ENCODE measurements at regions not wholly inside any gene's neighbourhood (a gene's known extent, or its start where the extent isn't known, plus 50 kb on each side); places are given as distances from the start of the nearest gene placed in this dataset.

- no peak for DNase-seq
Observed at GRCh38 chr4:136343340-136343739, 1189.0 kb downstream of the PCDH18 start.

GRCh38 chr4:136342666-136343065 lies 1189.6 kb downstream of the PCDH18 start:
- DNase-seq: no peak

GRCh38 chr4:136337216-136337615 lies 1195.1 kb downstream of the PCDH18 start:
- no peak for DNase-seq

- DNase-seq: no peak
Observed at GRCh38 chr4:136336479-136336878, 1195.8 kb downstream of the PCDH18 start.

GRCh38 chr4:136329042-136329662 lies 1203.1 kb downstream of the PCDH18 start:
- DNase-seq: no peak

GRCh38 chr4:136328131-136328530 lies 1204.2 kb downstream of the PCDH18 start:
- DNase-seq: no peak

- DNase-seq: no peak
Observed at GRCh38 chr4:136320465-136320813, 1211.9 kb downstream of the PCDH18 start.

GRCh38 chr4:136319789-136320464 lies 1212.4 kb downstream of the PCDH18 start:
- no peak for DNase-seq

- DNase-seq: no peak
Observed at GRCh38 chr4:136316961-136317360, 1215.3 kb downstream of the PCDH18 start.

GRCh38 chr4:136314686-136315085 lies 1217.6 kb downstream of the PCDH18 start:
- DNase-seq: no peak

- DNase-seq: no peak
Observed at GRCh38 chr4:136311774-136312173, 1220.5 kb downstream of the PCDH18 start.

GRCh38 chr4:136307765-136308164 lies 1224.5 kb downstream of the PCDH18 start:
- no peak for DNase-seq

- no peak for DNase-seq
Observed at GRCh38 chr4:136306361-136306760, 1225.9 kb downstream of the PCDH18 start.

- DNase-seq: no peak
Observed at GRCh38 chr4:136302566-136302965, 1229.7 kb downstream of the PCDH18 start.

- no peak for DNase-seq
Observed at GRCh38 chr4:136301749-136302495, 1230.4 kb downstream of the PCDH18 start.

GRCh38 chr4:136283977-136284376 lies 1248.3 kb downstream of the PCDH18 start:
- DNase-seq: no peak

GRCh38 chr4:136281889-136282288 lies 1250.4 kb downstream of the PCDH18 start:
- no peak for DNase-seq

GRCh38 chr4:136281307-136281706 lies 1251.0 kb downstream of the PCDH18 start:
- DNase-seq: no peak

- DNase-seq: no peak
Observed at GRCh38 chr4:136277741-136278140, 1254.6 kb downstream of the PCDH18 start.

GRCh38 chr4:136246876-136247275 lies 1285.4 kb downstream of the PCDH18 start:
- no peak for DNase-seq

GRCh38 chr4:136241221-136241986 lies 1290.9 kb downstream of the PCDH18 start:
- no peak for DNase-seq

- DNase-seq: no peak
Observed at GRCh38 chr4:136227315-136227714, 1305.0 kb downstream of the PCDH18 start.

- DNase-seq: no peak
Observed at GRCh38 chr4:136219592-136220125, 1312.6 kb downstream of the PCDH18 start.

All from left hindlimb (tissue), 1 donor.